ENCODE measurements at regions not wholly inside any gene's neighbourhood (a gene's known extent, or its start where the extent isn't known, plus 50 kb on each side); places are given as distances from the start of the nearest gene placed in this dataset.

- H3K4me3 ChIP-seq: no peak overlapping the region
- ChIA-PET CTCF (no interaction called here), POLR2A (ENCODE audit: unreplicated experiment) (interaction anchor here (0.6 kb wide), 1 partner anchor 14 kb away, joined by 5 read pairs; no protein-coding TSS in a partner anchor)
- TF ChIP-seq, protein P1, sequence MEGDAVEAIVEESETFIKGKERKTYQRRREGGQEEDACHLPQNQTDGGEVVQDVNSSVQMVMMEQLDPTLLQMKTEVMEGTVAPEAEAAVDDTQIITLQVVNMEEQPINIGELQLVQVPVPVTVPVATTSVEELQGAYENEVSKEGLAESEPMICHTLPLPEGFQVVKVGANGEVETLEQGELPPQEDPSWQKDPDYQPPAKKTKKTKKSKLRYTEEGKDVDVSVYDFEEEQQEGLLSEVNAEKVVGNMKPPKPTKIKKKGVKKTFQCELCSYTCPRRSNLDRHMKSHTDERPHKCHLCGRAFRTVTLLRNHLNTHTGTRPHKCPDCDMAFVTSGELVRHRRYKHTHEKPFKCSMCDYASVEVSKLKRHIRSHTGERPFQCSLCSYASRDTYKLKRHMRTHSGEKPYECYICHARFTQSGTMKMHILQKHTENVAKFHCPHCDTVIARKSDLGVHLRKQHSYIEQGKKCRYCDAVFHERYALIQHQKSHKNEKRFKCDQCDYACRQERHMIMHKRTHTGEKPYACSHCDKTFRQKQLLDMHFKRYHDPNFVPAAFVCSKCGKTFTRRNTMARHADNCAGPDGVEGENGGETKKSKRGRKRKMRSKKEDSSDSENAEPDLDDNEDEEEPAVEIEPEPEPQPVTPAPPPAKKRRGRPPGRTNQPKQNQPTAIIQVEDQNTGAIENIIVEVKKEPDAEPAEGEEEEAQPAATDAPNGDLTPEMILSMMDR (conservative IDR thresholded peaks at IDR 0.05): no peak
- no peak for TF ChIP-seq EZH2 (IDR thresholded peaks at IDR 0.05; ENCODE audit: low read depth)
- H3F3A ChIP-seq (ENCODE audit: insufficient read depth, low read depth): no peaks in the 10 kb centered on the region
- H3K9me2 ChIP-seq (ENCODE audit: insufficient read depth): no peaks in the 10 kb centered on the region
- no peak for DNase-seq
- H4K20me1 ChIP-seq (ENCODE audit: insufficient read depth): no peaks in the 10 kb centered on the region
- no peaks in the 10 kb centered on the region for H3K79me2 ChIP-seq (ENCODE audit: low read depth)
- intact Hi-C loops (cut with micrococcal nuclease; ENCODE audit: unreplicated experiment): no loop called here
- no peak overlapping the region for H3K27ac ChIP-seq
- 0 out of 2 replicates have a peak overlapping the region, but pooled peaks have one; percentile 7 for H2AFZ ChIP-seq
- H3K9me3 ChIP-seq (ENCODE audit: insufficient read depth, low read depth): peaks cover 11% of the 10 kb centered on the region; the same call in 1 of the 2 replicates
- no peaks in the 10 kb centered on the region for H3K36me3 ChIP-seq (ENCODE audit: low read depth)
- no peaks in the 10 kb centered on the region for H3K4me1 ChIP-seq (replicated peaks; ENCODE audit: insufficient read depth)
- H3K27me3 ChIP-seq (ENCODE audit: insufficient read depth, low read depth): no peaks in the 10 kb centered on the region
- H3K4me2 ChIP-seq: 0 out of 2 replicates have a peak overlapping the region, but pooled peaks have one; percentile 13
- BruUV-seq (replicated peaks): no TSS peak
These were observed 322.6 kb downstream of the HHIPL2 start for GRCh38 chr1:222225316-222225691.

- H3F3A ChIP-seq (ENCODE audit: insufficient read depth, low read depth): no peaks in the 10 kb centered on the region
- 0 out of 2 replicates have a peak overlapping the region, but pooled peaks have one; percentile 13 for H3K4me2 ChIP-seq
- H3K9me2 ChIP-seq (ENCODE audit: insufficient read depth): no peaks in the 10 kb centered on the region
- ChIA-PET POLR2A (ENCODE audit: unreplicated experiment) (interaction anchor here (0.6 kb wide), 1 partner anchor 14 kb away, joined by 5 read pairs; no protein-coding TSS in a partner anchor), CTCF (no interaction called here)
- no peak overlapping the region for H2AFZ ChIP-seq
- no peak for TF ChIP-seq EZH2 (IDR thresholded peaks at IDR 0.05; ENCODE audit: low read depth)
- TF ChIP-seq, protein P1 (conservative IDR thresholded peaks at IDR 0.05): no peak
- no TSS peak for BruUV-seq (replicated peaks)
- H3K27ac ChIP-seq: no peak overlapping the region
- no peak for DNase-seq
- H4K20me1 ChIP-seq (ENCODE audit: insufficient read depth): no peaks in the 10 kb centered on the region
- H3K9me3 ChIP-seq (ENCODE audit: insufficient read depth, low read depth): peaks cover 11% of the 10 kb centered on the region; the same call in 1 of the 2 replicates
- H3K4me1 ChIP-seq (replicated peaks; ENCODE audit: insufficient read depth): no peaks in the 10 kb centered on the region
- H3K27me3 ChIP-seq (ENCODE audit: insufficient read depth, low read depth): no peaks in the 10 kb centered on the region
- H3K36me3 ChIP-seq (ENCODE audit: low read depth): no peaks in the 10 kb centered on the region
- no peaks in the 10 kb centered on the region for H3K79me2 ChIP-seq (ENCODE audit: low read depth)
- H3K4me3 ChIP-seq: no peak overlapping the region
- intact Hi-C loops (cut with micrococcal nuclease; ENCODE audit: unreplicated experiment): no loop called here
These were observed 323.1 kb downstream of the HHIPL2 start for GRCh38 chr1:222224636-222225315.

GRCh38 chr1:222224156-222224555 is 323.7 kb downstream of the HHIPL2 start:
- Histone ChIP-seq H3F3A (ENCODE audit: insufficient read depth, low read depth) (no peaks in the 10 kb centered on the region), H3K27ac (no peak overlapping the region), H3K4me2 (no peak overlapping the region), H3K4me3 (no peak overlapping the region), H3K36me3 (ENCODE audit: low read depth) (no peaks in the 10 kb centered on the region), H3K79me2 (ENCODE audit: low read depth) (no peaks in the 10 kb centered on the region), H3K9me2 (ENCODE audit: insufficient read depth) (no peaks in the 10 kb centered on the region), H2AFZ (no peak overlapping the region), H3K9me3 (ENCODE audit: insufficient read depth, low read depth) (peaks cover 11% of the 10 kb centered on the region; the same call in 1 of the 2 replicates), H4K20me1 (ENCODE audit: insufficient read depth) (no peaks in the 10 kb centered on the region), H3K4me1 (replicated peaks; ENCODE audit: insufficient read depth) (no peaks in the 10 kb centered on the region), H3K27me3 (ENCODE audit: insufficient read depth, low read depth) (no peaks in the 10 kb centered on the region)
- intact Hi-C loops (cut with micrococcal nuclease; ENCODE audit: unreplicated experiment): no loop called here
- DNase-seq: no peak
- TF ChIP-seq, protein P1 (conservative IDR thresholded peaks at IDR 0.05): no peak
- TF ChIP-seq EZH2 (IDR thresholded peaks at IDR 0.05; ENCODE audit: low read depth): no peak
- CTCF ChIA-PET: no interaction called here
- POLR2A ChIA-PET (ENCODE audit: unreplicated experiment): no interaction called here
- no TSS peak for BruUV-seq (replicated peaks)

All from PC-9 (cell line).